Panc1 (cell line): ENCODE measurements at regions not wholly inside any gene's neighbourhood (a gene's known extent, or its start where the extent isn't known, plus 50 kb on each side); places are given as distances from the start of the nearest gene placed in this dataset.

Experiments
- ATAC-seq: fragments of 200-7000 bp; cut with Tn5 transposase; 2 replicates; pipeline ENCODE4 v1.9.1; 2020; ENCODE audit warnings: mild to moderate bottlenecking, moderate library complexity
- BruUV-seq: library from RNA; stranded (reverse); fragments of 400-500 nt; replicated peaks from 2 replicates; lab custom pipeline; 2021; lab: Mats Ljungman, UMichigan
- CTCF ChIA-PET: fragments of 300-600 bp; sonication (Branson Sonifier 250); formaldehyde crosslinking; loops from one replicate; lab custom pipeline; 2022; ENCODE audit warnings: antibody characterized with exemption; lab: Charles Lee
- POLR2A ChIA-PET: fragments of 300-600 bp; sonication (Branson Sonifier 250); formaldehyde crosslinking; loops from one replicate; lab custom pipeline; 2022; ENCODE audit warnings: antibody characterized with exemption; lab: Charles Lee
- DNase-seq: peaks from one replicate; pipeline ENCODE4 v3.0.0-alpha.2; 2010; ENCODE audit warnings: low read depth, low spot score
- H3K27ac ChIP-seq: 2 replicates; pipeline ENCODE4 v1.5.1; 2011; ENCODE audit warnings: mild to moderate bottlenecking, low read length, inconsistent platforms
- H3K27me3 ChIP-seq: fragments of 200-500 bp; sonication (Bioruptor generic); 2 replicates; pipeline ENCODE4 v1.6.0; 2014; ENCODE audit warnings: low read length, inconsistent platforms; ENCODE audit not compliant: control insufficient read depth, insufficient read depth
- H3K36me3 ChIP-seq: fragments of 200-500 bp; sonication (Bioruptor generic); 2 replicates; pipeline ENCODE4 v1.5.1; 2014; ENCODE audit warnings: inconsistent platforms, mild to moderate bottlenecking, low read length, moderate library complexity; ENCODE audit not compliant: control insufficient read depth, insufficient read depth
- H3K4me1 ChIP-seq: 2 replicates; pipeline ENCODE4 v1.5.1; 2011; ENCODE audit warnings: inconsistent platforms, mild to moderate bottlenecking, low read length, moderate library complexity; ENCODE audit not compliant: control insufficient read depth, insufficient read depth
- H3K4me3 ChIP-seq, 2 experiments: 2 replicates each; pipeline ENCODE4 v1.5.1; 2011 to 2012; ENCODE audit warnings: low read depth in 2 of 2, low read length in 2 of 2, mild to moderate bottlenecking in 2 of 2, inconsistent platforms in 1 of 2, moderate library complexity in 1 of 2
- H3K9me3 ChIP-seq: fragments of 200-500 bp; sonication (Bioruptor generic); 2 replicates; pipeline ENCODE4 v1.5.1; 2014; ENCODE audit warnings: low read depth, mild to moderate bottlenecking, inconsistent platforms, low read length, moderate library complexity; ENCODE audit not compliant: control insufficient read depth, insufficient read depth
- CTCF ChIP-seq: fragments of 450-650 bp; IDR thresholded peaks from 2 replicates; pipeline ENCODE4 v1.5.1; 2017; ENCODE audit warnings: mild to moderate bottlenecking
- POLR2AphosphoS5 ChIP-seq: IDR thresholded peaks from 2 replicates; pipeline ENCODE4 v1.6.1; 2012; ENCODE audit warnings: mild to moderate bottlenecking, low read depth, low read length, moderate library complexity
- SIN3A ChIP-seq: IDR thresholded peaks from 2 replicates; pipeline ENCODE4 v1.6.1; 2012; ENCODE audit warnings: low read depth, mild to moderate bottlenecking, low read length, moderate library complexity, borderline replicate concordance; ENCODE audit not compliant: insufficient read depth
- TCF7L2 ChIP-seq: IDR thresholded peaks from 2 replicates; pipeline ENCODE4 v1.6.1; 2011; ENCODE audit warnings: mild to moderate bottlenecking, low read depth, low read length, inconsistent platforms
- in situ Hi-C: cut with HindIII; loops from 2 replicates; pipeline ENCODE4 v1.10.0; 2016; ENCODE audit warnings: low sequenced_read_pairs, low pct_unique_long_range_greater_than_20kb
- intact Hi-C: fragments of 100-400 bp; cut with micrococcal nuclease; formaldehyde crosslinking; loops from one replicate; pipeline ENCODE4 v1.10.0; 2022; ENCODE audit not compliant: unreplicated experiment
- TF ChIP-seq, protein P1 (sequence below), 2 experiments: IDR thresholded peaks; 2 replicates each; pipeline ENCODE4 v1.6.1; 2011 to 2012; ENCODE audit warnings: low read depth in 2 of 2, control low read depth in 1 of 2, low read length in 1 of 2, mild to moderate bottlenecking in 1 of 2, moderate library complexity in 1 of 2; ENCODE audit not compliant: insufficient read depth in 1 of 2

DNA sequence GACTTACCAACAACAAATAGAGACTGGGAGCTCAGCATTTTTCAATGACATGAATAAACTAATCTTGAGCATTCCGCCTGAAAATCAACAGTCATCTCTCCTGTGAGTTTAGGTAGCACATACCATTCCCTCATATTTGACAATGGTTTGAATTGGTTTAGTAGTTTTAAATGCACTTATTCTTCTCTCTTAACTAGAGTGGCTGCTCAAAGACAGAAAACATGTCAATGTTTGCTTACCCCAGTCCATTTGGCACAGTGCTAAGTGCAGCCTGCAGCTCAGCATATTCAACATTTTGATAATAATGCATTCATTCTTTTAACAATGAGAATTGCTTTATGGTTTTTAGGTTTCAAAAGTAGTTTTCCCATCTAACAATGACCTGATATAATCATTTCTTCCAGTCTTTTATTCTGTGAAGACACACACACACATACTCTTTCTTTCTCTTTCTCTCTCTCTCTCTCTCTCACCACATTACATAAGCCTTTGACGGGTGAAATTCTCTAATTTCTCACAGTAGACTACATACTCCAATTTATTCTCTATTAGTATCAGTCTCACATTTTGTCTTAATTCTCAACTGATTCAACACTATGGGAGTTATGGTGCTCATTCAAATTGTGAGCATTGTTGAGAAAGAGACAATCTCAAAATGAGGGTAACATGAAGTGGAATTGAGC lies 432.3 kb downstream of the LRRIQ3 start:
- ChIA-PET POLR2A (no interaction called here), CTCF (no interaction called here)
- no peaks in the 10 kb centered on the region for H3K9me3 ChIP-seq
- no peaks in the 10 kb centered on the region for H3K36me3 ChIP-seq
- H3K4me1 ChIP-seq = no peaks in the 10 kb centered on the region
- H3K27me3 ChIP-seq = no peaks in the 10 kb centered on the region
- intact Hi-C loops = no loop called here
- TF ChIP-seq SIN3A = no peak
- H3K27ac ChIP-seq = no peak overlapping the region
- in situ Hi-C loops = no loop called here
- DNase-seq (no peak), ATAC-seq (no peak)
- no peak overlapping the region for H3K4me3 ChIP-seq
- BruUV-seq = no TSS peak

- DNase-seq = no peak
- ChIA-PET CTCF (no interaction called here), POLR2A (no interaction called here)
- Histone ChIP-seq H3K27me3 (no peaks in the 10 kb centered on the region), H3K4me3 (no peak overlapping the region), H3K36me3 (no peaks in the 10 kb centered on the region), H3K9me3 (no peaks in the 10 kb centered on the region), H3K4me1 (no peaks in the 10 kb centered on the region), H3K27ac (no peak overlapping the region)
- ATAC-seq = no peak
- BruUV-seq = no TSS peak
- in situ Hi-C loops (no loop called here), intact Hi-C loops (no loop called here)
- no peak for TF ChIP-seq CTCF
- TF ChIP-seq POLR2AphosphoS5 = no peak
- TF ChIP-seq, protein P1, sequence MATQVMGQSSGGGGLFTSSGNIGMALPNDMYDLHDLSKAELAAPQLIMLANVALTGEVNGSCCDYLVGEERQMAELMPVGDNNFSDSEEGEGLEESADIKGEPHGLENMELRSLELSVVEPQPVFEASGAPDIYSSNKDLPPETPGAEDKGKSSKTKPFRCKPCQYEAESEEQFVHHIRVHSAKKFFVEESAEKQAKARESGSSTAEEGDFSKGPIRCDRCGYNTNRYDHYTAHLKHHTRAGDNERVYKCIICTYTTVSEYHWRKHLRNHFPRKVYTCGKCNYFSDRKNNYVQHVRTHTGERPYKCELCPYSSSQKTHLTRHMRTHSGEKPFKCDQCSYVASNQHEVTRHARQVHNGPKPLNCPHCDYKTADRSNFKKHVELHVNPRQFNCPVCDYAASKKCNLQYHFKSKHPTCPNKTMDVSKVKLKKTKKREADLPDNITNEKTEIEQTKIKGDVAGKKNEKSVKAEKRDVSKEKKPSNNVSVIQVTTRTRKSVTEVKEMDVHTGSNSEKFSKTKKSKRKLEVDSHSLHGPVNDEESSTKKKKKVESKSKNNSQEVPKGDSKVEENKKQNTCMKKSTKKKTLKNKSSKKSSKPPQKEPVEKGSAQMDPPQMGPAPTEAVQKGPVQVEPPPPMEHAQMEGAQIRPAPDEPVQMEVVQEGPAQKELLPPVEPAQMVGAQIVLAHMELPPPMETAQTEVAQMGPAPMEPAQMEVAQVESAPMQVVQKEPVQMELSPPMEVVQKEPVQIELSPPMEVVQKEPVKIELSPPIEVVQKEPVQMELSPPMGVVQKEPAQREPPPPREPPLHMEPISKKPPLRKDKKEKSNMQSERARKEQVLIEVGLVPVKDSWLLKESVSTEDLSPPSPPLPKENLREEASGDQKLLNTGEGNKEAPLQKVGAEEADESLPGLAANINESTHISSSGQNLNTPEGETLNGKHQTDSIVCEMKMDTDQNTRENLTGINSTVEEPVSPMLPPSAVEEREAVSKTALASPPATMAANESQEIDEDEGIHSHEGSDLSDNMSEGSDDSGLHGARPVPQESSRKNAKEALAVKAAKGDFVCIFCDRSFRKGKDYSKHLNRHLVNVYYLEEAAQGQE (IDR thresholded peaks at IDR 0.05; ENCODE audit: insufficient read depth in 1 of 2, low read depth in 2 of 2, low read length in 1 of 2) = no peak
- TF ChIP-seq TCF7L2 = no peak
- no peak for TF ChIP-seq SIN3A
These were observed 436.4 kb downstream of the LRRIQ3 start for GRCh38 chr1:73761559-73761958.

GRCh38 chr1:73759011-73759410 lies 439.0 kb downstream of the LRRIQ3 start:
- no TSS peak for BruUV-seq

More at GRCh38 chr1:73759011-73759410, 439.0 kb downstream of the LRRIQ3 start:
- H3K27ac ChIP-seq = no peak overlapping the region
- in situ Hi-C loops = no loop called here
- TF ChIP-seq TCF7L2 (no peak), CTCF (no peak), SIN3A (no peak), POLR2AphosphoS5 (no peak)
- TF ChIP-seq, protein P1 (IDR thresholded peaks at IDR 0.05; ENCODE audit: insufficient read depth in 1 of 2, low read depth in 2 of 2, low read length in 1 of 2) = no peak
- ChIA-PET CTCF (no interaction called here), POLR2A (no interaction called here)
- no peaks in the 10 kb centered on the region for H3K9me3 ChIP-seq
- DNase-seq (no peak), ATAC-seq (no peak)
- H3K4me1 ChIP-seq = no peaks in the 10 kb centered on the region
- H3K27me3 ChIP-seq = no peaks in the 10 kb centered on the region
- H3K4me3 ChIP-seq = no peak overlapping the region
- no peaks in the 10 kb centered on the region for H3K36me3 ChIP-seq
- intact Hi-C loops = no loop called here
